Trophoblast cell (in vitro differentiated cells and primary cell): ENCODE measurements at regions not wholly inside any gene's neighbourhood (a gene's known extent, or its start where the extent isn't known, plus 50 kb on each side); places are given as distances from the start of the nearest gene placed in this dataset.
A peak's percentile ranks its signal among the peaks of the same experiment; 100 is the strongest.

Experiments used
- DNase-seq, 2 donors: peaks; one replicate each; pipeline ENCODE4 v3.0.0-alpha.2; 2016
- H2AFZ ChIP-seq: 2 replicates; pipeline ENCODE4 v1.6.1; 2013; ENCODE audit warnings: low read length, moderate library complexity, mild to moderate bottlenecking; ENCODE audit not compliant: insufficient read depth, poor library complexity
- H2AK5ac ChIP-seq: 2 replicates; pipeline ENCODE4 v1.6.1; 2013; ENCODE audit warnings: mild to moderate bottlenecking, low read length
- H2BK120ac ChIP-seq: 2 replicates; pipeline ENCODE4 v1.6.1; 2013; ENCODE audit warnings: low read length, mild to moderate bottlenecking, moderate library complexity; ENCODE audit not compliant: insufficient read depth, poor library complexity
- H2BK12ac ChIP-seq: 2 replicates; pipeline ENCODE4 v1.6.1; 2013; ENCODE audit warnings: mild to moderate bottlenecking, low read length, moderate library complexity
- H2BK5ac ChIP-seq: 2 replicates; pipeline ENCODE4 v1.6.1; 2013; ENCODE audit warnings: low read length, low read depth, moderate library complexity, mild to moderate bottlenecking; ENCODE audit not compliant: poor library complexity
- H3K14ac ChIP-seq: 2 replicates; pipeline ENCODE4 v1.6.1; 2013; ENCODE audit warnings: mild to moderate bottlenecking, low read length
- H3K18ac ChIP-seq: 2 replicates; pipeline ENCODE4 v1.6.1; 2013; ENCODE audit warnings: mild to moderate bottlenecking, low read length
- H3K23ac ChIP-seq: 2 replicates; pipeline ENCODE4 v1.6.1; 2013; ENCODE audit warnings: low read length
- H3K27ac ChIP-seq: 2 replicates; pipeline ENCODE4 v1.5.1; 2013; ENCODE audit warnings: low read depth, mild to moderate bottlenecking, inconsistent platforms, low read length, moderate library complexity
- H3K27me3 ChIP-seq: 2 replicates; pipeline ENCODE4 v1.6.1; 2013; ENCODE audit warnings: inconsistent platforms, mild to moderate bottlenecking, low read length, moderate library complexity; ENCODE audit not compliant: insufficient read depth
- H3K36me3 ChIP-seq, 2 experiments: 1 replicate in 1 of 2; 2 replicates in 1 of 2; pipeline ENCODE4 v1.6.1; 2013; ENCODE audit warnings: low read length in 2 of 2, mild to moderate bottlenecking in 2 of 2, moderate library complexity in 1 of 2; ENCODE audit not compliant: insufficient read depth in 2 of 2, control insufficient read depth in 1 of 2
- H3K4ac ChIP-seq: 2 replicates; pipeline ENCODE4 v1.6.1; 2013; ENCODE audit warnings: low read depth, mild to moderate bottlenecking, low read length, moderate library complexity
- H3K4me1 ChIP-seq, 2 experiments: 1 replicate in 1 of 2; 2 replicates in 1 of 2; pipeline ENCODE4 v1.6.1; 2013; ENCODE audit warnings: low read length in 2 of 2, mild to moderate bottlenecking in 2 of 2, moderate library complexity in 1 of 2; ENCODE audit not compliant: insufficient read depth in 2 of 2, control insufficient read depth in 1 of 2
- H3K4me2 ChIP-seq: 2 replicates; pipeline ENCODE4 v1.6.1; 2013; ENCODE audit warnings: inconsistent platforms, mild to moderate bottlenecking, low read length, moderate library complexity
- H3K4me3 ChIP-seq: 2 replicates; pipeline ENCODE4 v1.5.1; 2013; ENCODE audit warnings: mild to moderate bottlenecking, low read depth, low read length, inconsistent platforms
- H3K79me1 ChIP-seq: one replicate; pipeline ENCODE4 v1.6.1; 2013; ENCODE audit warnings: low read length
- H3K79me2 ChIP-seq: 2 replicates; pipeline ENCODE4 v1.6.1; 2013; ENCODE audit warnings: low read length, mild to moderate bottlenecking; ENCODE audit not compliant: control insufficient read depth, insufficient read depth, poor library complexity
- H3K9ac ChIP-seq: 2 replicates; pipeline ENCODE4 v1.6.1; 2013; ENCODE audit warnings: mild to moderate bottlenecking, low read length
- H3K9me3 ChIP-seq: 2 replicates; pipeline ENCODE4 v1.6.1; 2013; ENCODE audit warnings: low read depth, mild to moderate bottlenecking, control low read depth, inconsistent platforms, low read length; ENCODE audit not compliant: insufficient read depth
- H4K12ac ChIP-seq: 2 replicates; pipeline ENCODE4 v1.6.1; 2013; ENCODE audit warnings: low read depth, mild to moderate bottlenecking, low read length, moderate library complexity
- H4K8ac ChIP-seq: 2 replicates; pipeline ENCODE4 v1.6.1; 2013; ENCODE audit warnings: low read depth, mild to moderate bottlenecking, low read length, moderate library complexity
- H4K91ac ChIP-seq: one replicate; pipeline ENCODE4 v1.6.1; 2013; ENCODE audit warnings: low read depth, mild to moderate bottlenecking, low read length, moderate library complexity
- WGBS: extraction: QIAGEN DNeasy Blood & Tissue Kit; methylation state at CpG from one replicate; pipeline ENCODE4 v1.1.7; 2013; ENCODE audit warnings: missing lambda C conversion rate; ENCODE audit not compliant: insufficient read length, insufficient coverage; ENCODE audit errors: extremely low coverage; 5-methylcytosine and 5-hydroxymethylcytosine counted together

- Histone ChIP-seq H2AFZ (no peak overlapping the region), H2BK5ac (no peak overlapping the region), H3K18ac (no peak overlapping the region), H4K8ac (no peak overlapping the region), H3K4ac (no peak overlapping the region), H3K9me3 (peaks cover 4% of the 10 kb centered on the region), H3K36me3 (no peaks in the 10 kb centered on the region), H4K91ac (no peak overlapping the region), H4K12ac (no peak overlapping the region), H3K79me2 (no peaks in the 10 kb centered on the region), H2BK12ac (no peak overlapping the region), H3K23ac (no peak overlapping the region), H3K4me1 (no peaks in the 10 kb centered on the region), H3K79me1 (no peaks in the 10 kb centered on the region), H2AK5ac (no peak overlapping the region), H3K14ac (no peak overlapping the region), H3K27me3 (no peaks in the 10 kb centered on the region), H3K27ac (no peak overlapping the region), H3K4me3 (no peak overlapping the region), H3K4me2 (no peak overlapping the region), H2BK120ac (no peak overlapping the region), H3K9ac (no peak overlapping the region)
- no CpG with 5 or more reads among the region's 3 CpGs for WGBS
- DNase-seq: no peak
These were observed 373.3 kb upstream of the RBMS3 start for GRCh38 chr3:28907616-28908015.

- Histone ChIP-seq H3K27me3 (no peaks in the 10 kb centered on the region), H2BK5ac (no peak overlapping the region), H2AK5ac (no peak overlapping the region), H2BK12ac (no peak overlapping the region), H4K91ac (no peak overlapping the region), H3K4me1 (no peaks in the 10 kb centered on the region), H4K8ac (no peak overlapping the region), H3K36me3 (no peaks in the 10 kb centered on the region), H3K4ac (no peak overlapping the region), H3K79me2 (no peaks in the 10 kb centered on the region), H3K18ac (no peak overlapping the region), H3K9me3 (no peaks in the 10 kb centered on the region), H2BK120ac (no peak overlapping the region), H3K79me1 (no peaks in the 10 kb centered on the region), H3K27ac (no peak overlapping the region), H3K14ac (no peak overlapping the region), H3K4me3 (no peak overlapping the region), H3K23ac (no peak overlapping the region), H4K12ac (no peak overlapping the region), H2AFZ (no peak overlapping the region), H3K4me2 (no peak overlapping the region), H3K9ac (no peak overlapping the region)
- WGBS: no CpG with 5 or more reads among the region's 6 CpGs
- DNase-seq: peak in 1 of 2 donors; percentile 4
These were observed 368.6 kb upstream of the RBMS3 start for GRCh38 chr3:28912120-28912885.

- H4K12ac ChIP-seq: no peak overlapping the region
- H3K79me2 ChIP-seq: no peaks in the 10 kb centered on the region
- no peak overlapping the region for H2BK12ac ChIP-seq
- WGBS: no CpG with 5 or more reads among the region's 8 CpGs
- H4K91ac ChIP-seq: no peak overlapping the region
- no peak overlapping the region for H2BK120ac ChIP-seq
- peak; percentile 10 to 15 for DNase-seq
- no peak overlapping the region for H2BK5ac ChIP-seq
- H3K4me1 ChIP-seq: no peaks in the 10 kb centered on the region
- H3K27ac ChIP-seq: no peak overlapping the region
- no peak overlapping the region for H2AFZ ChIP-seq
- H3K4me3 ChIP-seq: no peak overlapping the region
- no peaks in the 10 kb centered on the region for H3K36me3 ChIP-seq
- no peaks in the 10 kb centered on the region for H3K9me3 ChIP-seq
- H3K23ac ChIP-seq: no peak overlapping the region
- H3K4ac ChIP-seq: no peak overlapping the region
- no peak overlapping the region for H3K18ac ChIP-seq
- no peak overlapping the region for H3K4me2 ChIP-seq
- H2AK5ac ChIP-seq: no peak overlapping the region
- no peak overlapping the region for H3K9ac ChIP-seq
- H3K79me1 ChIP-seq: no peaks in the 10 kb centered on the region
- H3K27me3 ChIP-seq: no peaks in the 10 kb centered on the region
- no peak overlapping the region for H4K8ac ChIP-seq
- H3K14ac ChIP-seq: no peak overlapping the region
These were observed 364.9 kb upstream of the RBMS3 start for GRCh38 chr3:28915741-28916500.

- no peaks in the 10 kb centered on the region for H3K79me2 ChIP-seq
- no peak overlapping the region for H3K18ac ChIP-seq
- no peak overlapping the region for H3K27ac ChIP-seq
- no peaks in the 10 kb centered on the region for H3K4me1 ChIP-seq
- no peaks in the 10 kb centered on the region for H3K79me1 ChIP-seq
- no peak overlapping the region for H2BK5ac ChIP-seq
- H3K27me3 ChIP-seq: no peaks in the 10 kb centered on the region
- H4K91ac ChIP-seq: no peak overlapping the region
- no peak overlapping the region for H4K8ac ChIP-seq
- no CpG with 5 or more reads among the region's 16 CpGs for WGBS
- H2BK120ac ChIP-seq: no peak overlapping the region
- H2AFZ ChIP-seq: no peak overlapping the region
- no peak overlapping the region for H3K14ac ChIP-seq
- no peak overlapping the region for H3K23ac ChIP-seq
- peak overlapping the region; percentile 47 for H3K9ac ChIP-seq
- no peak overlapping the region for H4K12ac ChIP-seq
- no peaks in the 10 kb centered on the region for H3K9me3 ChIP-seq
- H2AK5ac ChIP-seq: no peak overlapping the region
- H2BK12ac ChIP-seq: no peak overlapping the region
- no peak overlapping the region for H3K4ac ChIP-seq
- no peak overlapping the region for H3K4me2 ChIP-seq
- DNase-seq: no peak
- no peak overlapping the region for H3K4me3 ChIP-seq
- no peaks in the 10 kb centered on the region for H3K36me3 ChIP-seq
These were observed 364.0 kb upstream of the RBMS3 start for GRCh38 chr3:28916713-28917499.
